T-helper 2 cell treated with Interferon-gamma antibody and Interleukin-4, amounts not matched to agents 100 ng/mL and 5 ng/mL, for 36 hours (primary cell): ENCODE measurements at regions not wholly inside any gene's neighbourhood (a gene's known extent, or its start where the extent isn't known, plus 50 kb on each side); places are given as distances from the start of the nearest gene placed in this dataset.
"Not testable (repeated sequence)": the region's sequence is repeated elsewhere in the genome, so short reads cannot be mapped to it uniquely, and the experiment has no call there.

Source experiments
- intact Hi-C: fragments of 100-400 bp; cut with micrococcal nuclease; formaldehyde crosslinking; loops from one replicate; pipeline ENCODE4 v1.15.1; 2023

DNA sequence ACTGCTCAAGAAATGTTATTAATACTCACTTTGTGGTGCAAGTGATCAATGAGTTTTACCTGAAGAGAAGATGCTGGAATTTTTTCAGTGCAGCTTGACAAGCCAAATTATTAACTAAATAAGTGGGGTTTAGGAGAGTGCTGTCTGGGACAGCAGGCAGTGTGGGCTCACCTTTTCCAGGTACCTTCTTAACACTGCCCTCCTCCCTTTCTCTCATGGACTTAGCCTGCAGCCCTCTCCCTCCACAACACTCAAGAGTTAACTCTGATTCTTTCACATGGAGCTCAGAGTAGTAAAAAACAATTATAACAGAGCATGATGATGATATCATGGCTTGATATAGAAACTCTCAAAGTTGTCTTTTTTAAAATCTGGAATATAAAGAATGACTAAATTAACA lies 404.8 kb upstream of the SLC30A5 start:
- intact Hi-C loops = no loop called here

DNA sequence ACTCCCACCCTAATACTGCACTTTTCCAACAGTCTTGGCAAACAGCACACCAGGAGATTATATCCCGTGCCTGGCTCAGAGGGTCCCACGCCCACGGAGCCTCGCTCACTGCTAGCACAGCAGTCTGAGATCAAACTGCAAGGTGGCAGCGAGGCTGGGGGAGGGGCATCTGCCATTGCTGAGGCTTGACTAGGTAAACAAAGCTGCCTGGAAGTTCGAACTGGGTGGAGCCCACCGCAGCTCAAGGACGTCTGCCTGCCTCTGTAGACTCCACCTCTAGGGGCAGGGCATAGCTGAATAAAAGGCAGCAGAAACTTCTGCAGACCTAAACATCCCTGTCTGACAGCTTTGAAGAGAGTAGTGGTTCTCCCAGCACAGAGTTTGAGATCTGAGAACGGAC lies 401.9 kb upstream of the SLC30A5 start:
- intact Hi-C loops = not testable (repeated sequence)

DNA sequence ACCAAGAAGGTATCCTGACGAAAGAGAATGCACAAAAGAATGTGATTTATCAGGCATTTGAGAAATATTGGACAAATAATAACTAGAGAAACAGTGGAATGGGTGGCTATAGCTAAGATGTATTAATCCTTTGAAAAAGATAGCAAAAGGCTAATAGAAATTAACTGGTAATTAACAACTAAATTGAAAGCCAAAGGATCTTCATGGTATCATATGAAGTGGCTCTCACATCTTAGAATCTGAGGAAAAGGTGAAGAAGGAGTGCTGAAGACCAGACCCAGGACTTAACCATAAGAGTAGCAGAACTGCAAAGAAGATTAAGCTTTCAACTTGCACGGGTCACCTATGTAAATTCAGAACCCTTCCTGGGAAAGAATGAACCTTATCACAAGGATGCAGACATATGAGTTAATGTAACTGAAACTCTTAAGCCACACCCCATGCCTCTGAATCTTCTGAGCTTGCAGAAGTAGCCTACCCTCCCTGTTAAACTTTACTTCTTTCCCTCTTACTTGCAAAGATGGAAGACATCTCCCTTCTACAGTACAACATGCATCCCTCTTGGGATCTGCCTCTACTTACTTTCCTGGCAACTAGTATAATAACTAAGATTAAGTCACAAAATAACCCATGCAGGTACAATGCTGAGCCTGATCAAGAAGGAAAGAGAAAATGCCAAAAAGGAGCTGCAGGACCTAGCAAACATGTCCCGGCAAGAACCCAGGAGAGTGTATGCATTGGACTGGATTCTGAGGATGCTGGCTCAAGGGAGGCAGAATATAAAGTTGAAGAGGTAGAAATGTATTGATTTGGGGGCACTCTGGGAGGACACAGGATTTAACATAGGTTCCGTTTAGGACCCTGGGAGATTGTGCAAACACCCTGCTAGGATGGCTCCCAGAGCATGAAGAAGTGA lies 395.5 kb upstream of the SLC30A5 start:
- intact Hi-C loops = no loop called here

DNA sequence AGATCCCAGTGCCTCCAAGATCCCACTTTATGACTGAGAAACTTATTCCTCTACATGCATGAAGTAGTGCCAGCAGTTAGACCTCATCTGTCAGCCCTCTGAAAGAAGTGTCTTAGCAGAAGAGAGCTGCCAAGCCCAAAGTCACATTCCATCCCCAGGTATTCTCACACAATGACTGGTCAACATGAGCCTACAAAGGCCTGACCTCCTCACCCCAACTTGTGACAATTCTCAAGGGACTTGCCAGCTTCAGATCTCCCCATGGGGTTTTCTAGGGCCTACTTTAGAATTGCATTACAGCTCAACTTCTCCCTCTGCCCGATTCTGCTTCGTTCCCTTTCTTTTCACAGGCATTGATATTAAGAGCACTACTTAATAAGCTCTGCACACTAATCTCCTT lies 393.8 kb upstream of the SLC30A5 start:
- intact Hi-C loops = no loop called here

DNA sequence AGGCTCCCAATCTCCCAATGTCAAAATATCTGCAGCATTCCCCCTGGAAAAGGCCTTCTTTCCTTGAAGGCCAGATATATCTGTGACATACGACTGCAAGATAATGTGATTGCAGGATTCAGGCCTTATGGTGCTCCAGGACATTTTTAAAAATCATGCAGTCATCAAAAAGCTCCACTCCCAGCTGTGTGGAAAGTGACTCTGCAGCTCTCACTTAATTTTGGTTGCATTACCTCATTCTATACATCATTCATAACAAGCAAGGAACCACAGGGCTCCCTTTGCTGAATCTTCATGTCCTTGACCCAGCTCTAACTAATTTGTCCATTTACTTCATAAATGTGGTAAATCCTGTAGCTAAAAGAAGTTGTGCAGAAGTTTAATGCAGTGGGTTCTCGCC lies 386.2 kb upstream of the SLC30A5 start:
- intact Hi-C loops = no loop called here

DNA sequence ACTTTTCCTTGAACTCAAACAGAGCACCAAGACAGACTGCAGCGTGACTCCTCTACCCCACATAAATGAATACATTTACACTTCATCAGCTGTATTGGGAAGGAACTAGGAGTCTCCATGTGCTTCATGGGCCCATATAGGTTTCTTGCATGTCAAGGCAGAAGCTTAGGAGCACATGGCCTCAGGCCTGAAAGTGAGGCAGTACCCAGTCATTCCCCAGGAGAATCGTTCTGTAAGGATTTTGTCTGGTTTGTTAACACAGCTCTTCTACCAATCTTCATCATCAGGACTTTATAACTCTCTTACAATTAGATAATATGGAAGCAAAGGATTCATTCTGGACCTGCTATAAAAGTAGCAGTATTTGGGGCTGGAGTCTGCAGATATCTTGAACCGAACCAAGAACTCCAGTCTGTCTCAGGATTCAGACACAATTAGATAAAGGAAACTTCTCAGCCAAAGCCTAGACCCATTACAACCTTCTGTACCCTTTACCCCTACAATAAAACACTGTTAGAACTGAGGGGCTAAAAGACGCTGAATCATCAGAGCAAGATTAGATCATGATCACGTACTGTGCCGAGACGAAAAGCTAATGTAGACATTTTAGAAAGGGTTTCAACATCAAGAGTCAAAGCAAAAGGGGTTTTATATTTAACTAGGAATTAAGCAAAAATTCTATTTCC lies 385.5 kb upstream of the SLC30A5 start:
- intact Hi-C loops = no loop called here

DNA sequence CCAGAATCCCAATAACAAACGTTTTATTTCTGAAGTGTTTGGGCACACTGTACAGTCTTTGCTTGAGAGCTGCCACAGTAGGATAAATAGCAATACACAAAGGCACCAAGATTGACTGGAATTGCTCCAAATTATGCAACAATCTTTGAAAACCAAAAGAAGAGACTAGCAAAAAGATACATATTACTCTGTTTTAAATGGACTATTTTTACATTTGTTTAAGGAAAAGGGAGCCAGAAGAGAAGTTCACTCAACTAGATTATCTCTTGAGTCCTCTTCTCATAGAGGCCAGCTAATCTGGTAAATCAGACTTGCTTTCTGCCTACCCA lies 385.0 kb upstream of the SLC30A5 start:
- intact Hi-C loops = no loop called here

DNA sequence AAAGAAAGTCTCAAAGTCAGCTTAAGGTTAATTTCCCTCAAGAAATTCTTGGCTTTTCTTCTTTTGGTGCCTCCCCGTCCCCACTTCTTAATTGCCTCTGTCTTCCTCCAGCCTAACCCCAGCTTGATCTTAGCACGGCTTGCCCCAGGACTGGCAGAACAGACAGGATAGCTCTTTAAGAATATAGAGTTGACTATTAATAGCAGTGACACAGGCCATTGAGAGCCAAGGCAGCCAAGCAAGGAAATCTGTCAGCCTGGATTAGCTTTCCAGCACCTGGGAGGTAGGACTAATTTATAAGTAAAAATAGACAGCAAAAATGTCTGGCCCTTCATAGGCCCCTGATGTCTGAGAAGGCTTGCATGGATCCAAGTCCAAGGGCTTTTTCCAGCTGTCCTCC lies 384.6 kb upstream of the SLC30A5 start:
- intact Hi-C loops = no loop called here

DNA sequence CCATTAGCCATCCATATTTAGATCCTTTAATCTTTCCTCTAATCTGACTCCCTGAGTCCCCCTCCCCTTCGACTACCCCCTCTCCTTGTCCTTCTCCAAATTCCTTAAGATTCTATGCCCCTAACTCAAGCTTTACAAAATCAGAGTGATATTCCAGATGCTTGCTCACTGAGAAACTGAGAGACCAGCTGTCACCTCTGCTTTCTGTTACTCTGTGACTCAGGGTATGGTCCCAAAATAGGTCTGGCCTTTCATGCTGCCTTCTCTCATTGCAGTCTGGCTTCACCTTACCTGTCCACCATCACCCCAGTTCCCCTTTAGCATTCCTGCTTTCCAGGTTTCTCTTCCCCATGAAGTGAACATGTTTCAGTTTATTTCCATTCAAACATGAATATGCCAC lies 383.3 kb upstream of the SLC30A5 start:
- intact Hi-C loops = loop anchor here (2.0 to 5.0 kb wide), 3 partner anchors 174 to 1503 kb away; no protein-coding TSS in a partner anchor

DNA sequence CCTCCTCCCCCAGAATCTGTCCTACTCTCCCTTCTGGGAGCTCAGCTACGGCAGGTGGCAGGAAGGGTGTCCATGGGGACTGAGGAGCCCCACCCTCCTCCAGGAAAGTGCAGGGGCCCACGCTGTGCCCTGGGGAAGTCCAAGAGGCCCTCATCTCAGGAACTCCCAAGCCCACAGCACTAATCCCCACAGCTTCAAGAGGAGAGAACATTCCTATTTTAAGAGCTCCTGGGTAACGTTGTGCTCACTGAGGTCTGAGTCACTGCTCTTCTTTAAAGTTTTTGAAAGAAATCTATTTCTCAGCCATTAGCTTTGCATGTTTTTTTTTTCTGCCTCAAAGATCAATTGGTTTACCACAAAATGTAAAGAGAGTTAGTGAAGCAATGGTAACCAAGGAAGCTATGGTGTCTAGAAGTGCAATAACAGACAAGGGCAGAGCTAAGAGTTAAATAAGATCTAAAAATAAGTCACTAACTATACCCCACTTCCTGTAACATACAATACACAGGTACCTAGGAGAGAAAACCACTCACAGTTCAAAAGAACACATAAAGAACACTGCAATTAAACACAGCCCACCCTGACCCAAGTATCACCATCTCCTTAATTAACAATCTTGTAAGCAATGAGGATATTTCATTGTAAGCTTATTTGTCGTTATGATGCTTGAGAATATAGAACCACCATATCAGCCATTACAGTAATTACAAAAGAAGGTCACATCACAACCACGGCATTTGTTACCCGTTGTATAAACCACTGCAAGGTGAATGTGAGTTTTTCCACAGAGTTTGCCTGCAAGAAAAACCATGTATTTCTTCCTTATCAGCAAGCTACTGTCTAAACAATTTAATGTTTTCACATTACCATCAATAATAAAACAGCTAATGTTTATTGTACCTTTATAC lies 382.3 kb upstream of the SLC30A5 start:
- intact Hi-C loops = loop anchor here (1.0 to 5.0 kb wide), 4 partner anchors 173 to 1504 kb away; no protein-coding TSS in a partner anchor

DNA sequence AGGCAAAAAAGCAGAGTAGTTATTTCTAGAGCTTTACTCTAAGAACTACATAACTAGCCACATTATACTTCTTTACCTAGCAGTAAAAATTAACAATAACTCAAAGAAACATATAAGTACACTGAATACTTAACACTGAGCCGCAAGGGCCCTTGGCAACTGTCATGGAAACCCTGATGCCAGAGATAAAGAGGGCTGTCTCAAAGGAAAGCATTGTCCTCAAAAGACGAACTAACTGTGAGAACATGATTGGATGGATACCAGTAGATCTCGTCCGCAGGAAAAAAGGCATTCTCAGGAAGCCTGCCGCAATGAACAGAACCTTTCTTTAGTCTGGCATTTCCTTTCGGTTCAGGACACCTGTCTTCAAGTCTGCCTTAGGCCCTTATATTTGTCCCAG lies 379.0 kb upstream of the SLC30A5 start:
- intact Hi-C loops = loop anchor here (5.0 kb wide), 2 partner anchors 428 to 1508 kb away; no protein-coding TSS in a partner anchor

DNA sequence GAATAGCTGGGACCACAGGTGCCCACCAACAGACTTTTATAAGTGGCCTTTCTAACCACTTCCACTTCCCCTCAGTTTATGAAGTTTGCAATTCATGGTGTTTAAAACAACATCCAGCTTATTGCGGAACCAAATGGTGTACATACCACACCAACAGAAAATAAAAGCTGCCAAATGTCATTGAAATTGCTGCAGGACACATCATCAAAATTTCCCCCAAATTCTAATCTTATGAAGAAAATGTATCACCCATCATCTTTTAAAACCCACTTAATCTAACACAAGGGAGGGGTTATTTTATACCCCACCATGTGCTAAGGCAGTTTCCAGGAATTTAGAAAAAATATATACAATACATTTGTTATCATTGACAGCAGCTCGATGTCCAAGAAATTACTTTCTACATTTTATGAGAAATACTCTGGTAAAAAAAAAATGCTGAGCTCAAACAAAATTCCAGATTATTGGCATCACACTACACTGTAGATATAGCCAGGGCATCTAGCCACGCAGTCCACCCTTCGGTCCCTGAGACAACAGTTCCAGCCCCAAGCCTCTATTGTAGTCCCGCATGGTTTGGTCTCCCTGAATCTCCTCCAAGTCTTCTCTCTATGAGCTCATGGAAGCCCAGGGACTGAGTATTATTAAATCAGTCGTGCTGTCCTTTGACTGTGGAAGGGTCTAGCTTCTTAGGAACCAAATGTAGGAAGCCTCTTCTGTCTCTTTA lies 372.8 kb upstream of the SLC30A5 start:
- intact Hi-C loops = no loop called here

DNA sequence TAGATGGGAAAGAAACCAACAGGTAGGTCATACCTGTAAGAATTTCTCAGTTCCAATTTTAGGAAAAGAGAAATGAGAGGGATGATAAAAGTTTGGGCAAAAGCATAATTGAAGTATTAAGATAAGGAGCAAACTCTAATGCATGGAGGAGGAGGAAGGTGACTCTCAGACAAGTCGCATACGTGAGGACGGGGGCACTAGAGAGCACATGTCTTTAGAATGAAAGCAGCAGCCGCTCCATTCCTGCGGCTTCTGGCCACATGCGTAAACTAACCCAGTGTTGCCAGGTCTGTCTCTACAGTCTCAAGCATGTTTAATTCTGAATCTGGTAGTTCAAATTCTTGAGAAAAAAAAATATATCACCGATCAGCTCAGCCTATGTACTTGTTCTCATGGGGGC lies 371.5 kb upstream of the SLC30A5 start:
- intact Hi-C loops = no loop called here

DNA sequence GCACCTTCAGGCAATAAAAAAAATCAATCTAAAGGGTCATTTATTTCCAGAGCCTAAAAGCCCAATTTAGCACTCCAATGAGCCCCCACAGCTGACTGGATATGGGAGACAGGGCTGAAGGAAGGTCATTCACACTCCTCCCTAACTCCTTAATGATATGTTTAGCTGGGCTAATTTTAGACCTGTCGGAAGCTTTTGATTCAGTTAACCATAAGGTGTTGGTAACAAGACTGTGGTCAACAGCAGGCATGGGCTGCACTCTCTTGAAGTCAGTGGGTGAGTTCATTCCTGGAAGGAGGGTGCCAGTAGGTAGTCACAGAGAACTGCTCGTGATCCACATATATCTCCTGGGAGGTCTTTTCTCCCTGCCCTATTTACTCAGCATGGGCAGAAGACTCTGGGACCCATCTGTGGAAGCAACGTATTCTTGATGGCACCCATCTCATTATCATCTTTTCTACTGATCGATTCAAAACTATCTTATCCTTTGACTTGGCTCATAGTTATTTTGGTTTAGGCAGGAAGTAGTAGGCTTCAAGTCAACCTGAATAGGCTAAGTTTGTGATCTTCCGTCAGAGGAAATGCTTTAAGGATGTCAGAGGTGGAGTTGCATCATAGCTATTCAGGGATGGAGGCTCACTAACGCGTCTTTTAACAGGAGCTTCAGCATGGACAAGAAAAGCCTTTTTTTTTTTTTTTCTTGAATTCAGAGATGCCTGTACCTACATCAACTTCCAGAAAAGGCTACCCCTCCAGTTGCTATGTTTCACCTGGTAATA lies 367.7 kb upstream of the SLC30A5 start:
- intact Hi-C loops = no loop called here

DNA sequence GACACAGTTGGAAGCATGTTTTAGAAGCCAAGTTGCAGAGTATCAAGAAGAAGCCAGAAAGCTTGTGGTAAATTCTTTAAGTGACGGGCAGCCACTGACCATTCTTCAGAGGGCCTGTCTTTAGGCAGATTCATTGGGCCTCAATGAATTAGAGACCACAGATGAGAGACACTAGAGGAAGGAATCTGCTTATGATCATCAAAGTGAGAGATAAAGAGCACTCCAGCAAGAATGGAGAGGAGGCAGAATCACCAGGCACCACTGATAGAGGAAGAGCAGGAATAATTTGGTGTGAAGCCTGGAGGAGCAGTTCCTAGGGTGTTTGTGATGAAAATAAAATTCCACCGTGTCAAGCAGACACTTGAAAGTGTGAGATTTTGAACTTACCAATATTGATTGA lies 365.9 kb upstream of the SLC30A5 start:
- intact Hi-C loops = no loop called here

DNA sequence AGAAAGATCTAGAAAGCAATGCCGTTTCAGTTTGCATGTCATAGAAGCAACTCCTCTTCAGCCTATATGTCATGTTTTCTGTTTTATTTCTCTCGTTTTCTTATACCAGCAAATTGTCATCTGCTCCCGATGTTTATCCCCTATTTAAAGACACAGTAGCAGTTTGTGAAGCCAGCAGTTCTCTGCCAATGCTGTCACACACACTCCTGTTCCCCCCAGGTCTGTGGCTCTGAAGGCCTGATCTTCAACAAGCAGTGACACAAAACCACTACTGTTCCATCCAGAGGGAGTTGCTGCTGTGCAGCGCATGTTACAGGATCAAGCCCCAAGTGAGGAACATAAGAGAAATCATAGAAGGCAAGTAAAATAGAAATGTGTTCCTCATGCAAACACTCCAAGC lies 364.1 kb upstream of the SLC30A5 start:
- intact Hi-C loops = no loop called here

DNA sequence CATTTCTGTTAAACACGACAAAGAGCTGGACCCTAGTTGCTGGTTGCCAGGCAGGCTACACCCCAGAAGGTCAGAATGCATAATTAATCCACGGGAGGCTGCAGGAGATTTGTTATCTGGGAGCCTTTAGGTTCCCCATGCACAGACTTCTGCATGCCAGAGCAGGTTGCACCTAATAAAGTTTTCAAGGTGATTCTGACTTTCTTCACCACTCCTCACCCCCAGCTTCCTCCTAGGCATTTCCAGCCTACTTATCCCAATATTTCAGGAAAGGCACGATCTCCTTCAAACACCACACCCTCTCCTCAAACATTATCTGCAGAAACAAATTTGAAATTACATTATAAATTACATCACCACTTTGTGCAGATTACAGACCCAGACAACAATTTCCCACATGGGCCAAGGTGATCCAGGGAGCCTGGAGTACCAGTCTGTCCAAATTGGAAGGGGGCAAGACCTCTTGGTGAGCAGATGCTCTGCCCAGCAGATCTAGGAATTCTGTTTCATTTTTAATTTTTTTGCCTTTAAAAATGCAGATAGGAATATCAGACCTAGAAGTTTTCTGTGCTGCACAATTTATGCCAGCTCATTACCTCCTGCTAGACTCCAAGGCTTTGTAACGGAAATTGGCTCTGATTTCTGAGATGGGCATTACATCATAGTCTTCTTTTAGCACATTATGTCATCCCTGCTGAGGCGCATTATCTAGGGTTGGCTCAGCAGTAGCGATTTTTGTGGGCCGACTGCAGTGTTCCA lies 363.4 kb upstream of the SLC30A5 start:
- intact Hi-C loops = no loop called here

DNA sequence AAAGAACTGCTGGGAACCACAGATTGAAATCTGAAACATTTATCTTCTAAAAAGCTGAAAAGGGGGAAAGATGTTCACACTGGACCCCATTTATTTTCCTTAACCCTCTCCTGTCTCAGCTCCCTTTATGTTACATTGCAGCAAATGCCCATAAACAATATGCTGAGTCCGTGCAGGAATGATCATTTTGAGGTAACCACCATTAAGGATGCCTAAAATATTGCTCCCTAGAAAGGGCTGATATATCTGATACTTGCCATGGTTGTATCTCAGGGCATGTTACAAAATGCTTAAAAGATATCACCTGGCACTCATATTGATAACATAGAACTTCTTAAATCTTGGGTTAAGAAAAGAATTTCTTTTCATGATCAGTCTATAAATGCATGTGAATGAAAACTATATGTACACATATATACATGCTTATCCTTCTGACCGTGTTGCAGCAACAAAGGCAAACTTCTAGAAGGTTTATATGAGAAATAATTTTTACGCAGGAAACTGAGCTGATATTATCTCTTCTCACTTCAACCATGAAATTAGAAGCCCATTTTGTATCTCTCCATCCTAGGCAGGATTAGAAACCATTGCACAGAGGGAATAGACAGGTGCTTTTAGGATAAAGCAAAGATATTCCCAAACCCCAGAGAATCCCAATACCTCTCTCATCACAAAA lies 362.7 kb upstream of the SLC30A5 start:
- intact Hi-C loops = no loop called here

DNA sequence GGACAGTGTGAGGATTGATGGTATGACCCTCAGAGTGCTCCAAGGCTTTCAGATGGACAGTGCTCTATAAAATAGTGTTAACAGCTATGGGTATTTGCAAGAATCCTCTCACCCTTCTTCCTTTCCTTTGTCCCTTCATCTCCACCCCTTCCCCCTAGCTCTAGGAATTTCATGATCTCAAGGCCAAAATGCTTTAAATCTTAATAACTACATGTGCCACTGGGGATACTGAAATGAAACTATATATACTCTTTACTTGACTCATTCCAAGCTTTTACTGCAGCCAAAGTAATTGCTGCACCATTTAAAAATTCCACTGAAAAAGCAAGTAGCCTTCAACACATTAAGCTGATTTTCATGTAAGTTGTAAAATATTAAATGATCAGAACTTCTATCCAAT lies 361.6 kb upstream of the SLC30A5 start:
- intact Hi-C loops = no loop called here
